ENCODE measurements at regions not wholly inside any gene's neighbourhood (a gene's known extent, or its start where the extent isn't known, plus 50 kb on each side); places are given as distances from the start of the nearest gene placed in this dataset.

- Histone ChIP-seq H3K27ac (ENCODE audit: extremely low read length, insufficient read depth, low read length) (no peak overlapping the region), H3K4me3 (replicated peaks in 1 of 3; ENCODE audit: insufficient read depth in 1 of 3, low read depth in 2 of 3, low read length in 3 of 3) (no peak overlapping the region), H2AFZ (ENCODE audit: low read length) (no peak overlapping the region), H3K79me2 (ENCODE audit: insufficient read depth, low read length) (no peaks in the 10 kb centered on the region), H3K9ac (ENCODE audit: insufficient read depth, low read depth, low read length) (no peak overlapping the region), H3K27me3 (ENCODE audit: control insufficient read depth in 1 of 2, insufficient read depth in 2 of 2, low read length in 2 of 2) (no peaks in the 10 kb centered on the region; a peak in 1 of 5 replicates), H3K4me1 (ENCODE audit: insufficient read depth, low read length) (no peaks in the 10 kb centered on the region), H3K36me3 (replicated peaks in 1 of 2; ENCODE audit: control insufficient read depth in 1 of 2, insufficient read depth in 2 of 2, low read length in 2 of 2) (no peaks in the 10 kb centered on the region), H3K4me2 (ENCODE audit: low read depth, low read length) (no peak overlapping the region), H3K9me3 (ENCODE audit: low read length) (no peaks in the 10 kb centered on the region), H4K20me1 (ENCODE audit: insufficient read depth, low read length) (no peaks in the 10 kb centered on the region)
- ChIA-PET CTCF (ENCODE audit: low intra/inter-chr PET ratio, low total read pairs) (no interaction called here), POLR2A (no interaction called here)
- ATAC-seq (no peak), DNase-seq (ENCODE audit: low spot score) (no peak), FAIRE-seq (no peak)
- intact Hi-C loops (cut with micrococcal nuclease; ENCODE audit: unreplicated experiment), result no loop called here
- WGBS (ENCODE audit: low lambda C conversion rate), result 43% methylated on average over 7 of the region's 7 CpGs
- in situ Hi-C loops (cut with HindIII; ENCODE audit: extremely low pct_ligation_motif_present, low pct_unique_long_range_greater_than_20kb), result no loop called here
- BruUV-seq (replicated peaks), result no TSS peak
- peak; percentile 20 for TF ChIP-seq ZFP36 (IDR thresholded peaks at IDR 0.05; ENCODE audit: borderline replicate concordance, low read depth, low read length, partially characterized antibody)
- no peak for TF ChIP-seq ZNF800 (CRISPR knock-in tag; IDR thresholded peaks at IDR 0.05)
- TF ChIP-seq ARID4A (CRISPR knock-in tag; IDR thresholded peaks at IDR 0.05; ENCODE audit: borderline replicate concordance), result no peak
These were observed 78.2 kb upstream of the TJP1 start for GRCh38 chr15:29900237-29901189.
